K562 (cell line): ENCODE measurements at regions not wholly inside any gene's neighbourhood (a gene's known extent, or its start where the extent isn't known, plus 50 kb on each side); places are given as distances from the start of the nearest gene placed in this dataset.

Experiments used
- ARID3A ChIP-seq: IDR thresholded peaks from 2 replicates; pipeline ENCODE4 v1.6.1; 2012; ENCODE audit warnings: low read depth, low read length, improper control_type of control experiment, borderline replicate concordance
- BCL6 ChIP-seq: fragments of 250-450 bp; sonication (Bioruptor Pico); IDR thresholded peaks from 2 replicates; pipeline ENCODE4 v1.4.0; 2020
- BRD4 ChIP-seq: fragments of 200-600 bp; sonication (generic); IDR thresholded peaks from 2 replicates; pipeline ENCODE4 v1.6.1; 2017; ENCODE audit warnings: inconsistent platforms
- DMBX1 ChIP-seq: fragments of 250-450 bp; sonication (Bioruptor Pico); IDR thresholded peaks from 2 replicates; pipeline ENCODE4 v1.8.0; 2022; ENCODE audit warnings: inconsistent platforms, mild to moderate bottlenecking, moderate library complexity, borderline replicate concordance
- EP300 ChIP-seq: IDR thresholded peaks from 2 replicates; pipeline ENCODE4 v1.6.1; 2012; ENCODE audit warnings: low read length, improper control_type of control experiment
- HDAC1 ChIP-seq, 2 experiments: fragments of 450-650 bp; IDR thresholded peaks; 2 replicates each; pipeline ENCODE4 v1.6.1; 2016 to 2017; ENCODE audit warnings: inconsistent platforms in 1 of 2, mild to moderate bottlenecking in 1 of 2, moderate library complexity in 1 of 2
- HMBOX1 ChIP-seq: sonication (generic); IDR thresholded peaks from 2 replicates; pipeline ENCODE4 v1.6.1; 2016
- NR2C1 ChIP-seq, 2 experiments: fragments of 450-650 bp; IDR thresholded peaks; 2 replicates each; pipeline ENCODE4 v1.6.1; 2017; ENCODE audit warnings: mild to moderate bottlenecking in 2 of 2, antibody characterized with exemption in 1 of 2, inconsistent platforms in 1 of 2, missing compliant biosample characterization in 1 of 2, missing genetic modification characterization in 1 of 2
- NR4A1 ChIP-seq, 2 experiments: fragments of 250-450 bp in 1 of 2; fragments of 450-650 bp in 1 of 2; sonication (Bioruptor Pico) in 1 of 2; IDR thresholded peaks; 2 replicates each; pipeline versions ENCODE4 v1.4.0 to v1.6.1; 2016 to 2020; ENCODE audit warnings: mild to moderate bottlenecking in 2 of 2, missing compliant biosample characterization in 1 of 2, missing genetic modification characterization in 1 of 2, moderate library complexity in 1 of 2
- POU5F1 ChIP-seq: fragments of 150-350 bp; IDR thresholded peaks from 2 replicates; pipeline ENCODE4 v1.6.1; 2014; ENCODE audit warnings: borderline replicate concordance, low read length, low read depth, mild to moderate bottlenecking; ENCODE audit not compliant: partially characterized antibody
- RB1 ChIP-seq: fragments of 450-650 bp; IDR thresholded peaks from 2 replicates; pipeline ENCODE4 v1.6.1; 2017; ENCODE audit warnings: low read depth, mild to moderate bottlenecking
- SMARCC2 ChIP-seq: fragments of 450-650 bp; IDR thresholded peaks from 2 replicates; pipeline ENCODE4 v1.6.1; 2017; ENCODE audit warnings: antibody characterized with exemption, moderate library complexity, mild to moderate bottlenecking, low read depth
- STAT5A ChIP-seq: IDR thresholded peaks from 2 replicates; pipeline ENCODE4 v1.6.1; 2012; ENCODE audit warnings: low read length, inconsistent platforms, borderline replicate concordance
- TAF9B ChIP-seq: fragments of 450-650 bp; IDR thresholded peaks from 2 replicates; pipeline ENCODE4 v1.6.1; 2018; ENCODE audit warnings: mild to moderate bottlenecking; ENCODE audit not compliant: partially characterized antibody
- TBP ChIP-seq: optimal IDR thresholded peaks from 2 replicates; pipeline ENCODE3; 2011; ENCODE audit warnings: low read depth, low read length, improper control_type of control experiment
- TRIM25 ChIP-seq: fragments of 450-650 bp; IDR thresholded peaks from 2 replicates; pipeline ENCODE4 v1.7.0; 2016; ENCODE audit warnings: borderline replicate concordance
- U2AF2 ChIP-seq: fragments of 200-400 bp; formaldehyde crosslinking; optimal IDR thresholded peaks from 2 replicates; pipeline ENCODE3; 2017; ENCODE audit warnings: low read depth, mild to moderate bottlenecking, low read length
- ZBTB9 ChIP-seq: fragments of 450-650 bp; formaldehyde crosslinking; IDR thresholded peaks from 2 replicates; pipeline ENCODE4 v1.4.0; 2020; ENCODE audit warnings: mild to moderate bottlenecking, moderate library complexity
- ZNF282 ChIP-seq: sonication (generic); formaldehyde crosslinking; IDR thresholded peaks from 2 replicates; pipeline ENCODE4 v1.8.1; 2023; ENCODE audit warnings: missing genetic modification reagents
- ZNF395 ChIP-seq: fragments of 200-800 bp; sonication (Bioruptor generic); IDR thresholded peaks from 2 replicates; pipeline ENCODE4 v1.6.1; 2017; ENCODE audit warnings: missing genetic modification characterization, missing compliant biosample characterization

GRCh38 chr6:26187981-26188635 is 100.9 kb downstream of the HFE start (continued):
- TF ChIP-seq TRIM25 (no peak), DMBX1 (CRISPR knock-in tag) (no peak), NR2C1 (IDR thresholded peaks at IDR 0.05) (no peak; the same call in 1 of the 2 replicates), NR2C1 (tag; IDR thresholded peaks at IDR 0.05) (peak; percentile 49; the same call in 1 of the 2 replicates), ZBTB9 (0 out of 2 replicates have a peak, but pooled peaks have one; percentile 9), STAT5A (no peak), EP300 (peak; percentile 76), ARID3A (no peak), U2AF2 (no peak), BCL6 (no peak), RB1 (peak; percentile 90), HDAC1 (IDR thresholded peaks at IDR 0.05) (no peak; a peak in 1 of 4 replicates), POU5F1 (no peak), TBP (no peak), NR4A1 (CRISPR knock-in tag; IDR thresholded peaks at IDR 0.05) (no peak), NR4A1 (tag; IDR thresholded peaks at IDR 0.05) (peak; percentile 82), TAF9B (no peak), BRD4 (no peak), HMBOX1 (no peak; the same call in 1 of the 2 replicates), ZNF395 (CRISPR knock-in tag) (peak; percentile 36), ZNF282 (CRISPR knock-in tag) (no peak), SMARCC2 (no peak)
